Peyer's patch (tissue), 4 donors: ENCODE measurements at regions not wholly inside any gene's neighbourhood (a gene's known extent, or its start where the extent isn't known, plus 50 kb on each side); places are given as distances from the start of the nearest gene placed in this dataset.

Experiments used
- DNase-seq, 3 donors: peaks; one replicate each; pipeline ENCODE4 v3.0.0-alpha.2; 2017 to 2019
- H3K27ac ChIP-seq, 4 donors: fragments of 200-600 bp; sonication (generic); one replicate each; pipeline ENCODE4 v1.5.1; 2016 to 2019
- H3K27me3 ChIP-seq, 2 donors: fragments of 200-600 bp; sonication (generic); one replicate each; pipeline ENCODE4 v1.5.1; 2019
- H3K36me3 ChIP-seq, 3 donors: fragments of 200-600 bp; sonication (generic); one replicate each; pipeline ENCODE4 v1.5.1; 2016 to 2019
- H3K4me1 ChIP-seq, 4 donors: fragments of 200-600 bp; sonication (generic); one replicate each; pipeline ENCODE4 v1.5.1; 2016 to 2019
- H3K4me3 ChIP-seq, 4 donors: fragments of 200-600 bp; sonication (generic); 1 replicate in 3 of 4; 2 replicates in 1 of 4; pipeline ENCODE4 v1.5.1; 2016 to 2019; ENCODE audit warnings: mild to moderate bottlenecking in 1 of 4
- H3K9me3 ChIP-seq, 4 donors: fragments of 200-600 bp; sonication (generic); one replicate each; pipeline ENCODE4 v1.5.1; 2016 to 2019; ENCODE audit warnings: mild to moderate bottlenecking in 1 of 4
- CTCF ChIP-seq, 6 experiments: fragments of 450-650 bp in 4 of 6; fragments of 200-600 bp in 2 of 6; sonication (generic) in 1 of 6; IDR thresholded peaks; one replicate each; pipeline ENCODE4 v1.5.1; 2017 to 2019; ENCODE audit warnings: antibody characterized with exemption in 6 of 6, mild to moderate bottlenecking in 3 of 6, moderate library complexity in 1 of 6
- POLR2A ChIP-seq, 2 donors: fragments of 450-650 bp; IDR thresholded peaks; one replicate each; pipeline ENCODE4 v1.5.1; 2017; ENCODE audit warnings: antibody characterized with exemption in 2 of 2, mild to moderate bottlenecking in 2 of 2, moderate library complexity in 2 of 2

DNA sequence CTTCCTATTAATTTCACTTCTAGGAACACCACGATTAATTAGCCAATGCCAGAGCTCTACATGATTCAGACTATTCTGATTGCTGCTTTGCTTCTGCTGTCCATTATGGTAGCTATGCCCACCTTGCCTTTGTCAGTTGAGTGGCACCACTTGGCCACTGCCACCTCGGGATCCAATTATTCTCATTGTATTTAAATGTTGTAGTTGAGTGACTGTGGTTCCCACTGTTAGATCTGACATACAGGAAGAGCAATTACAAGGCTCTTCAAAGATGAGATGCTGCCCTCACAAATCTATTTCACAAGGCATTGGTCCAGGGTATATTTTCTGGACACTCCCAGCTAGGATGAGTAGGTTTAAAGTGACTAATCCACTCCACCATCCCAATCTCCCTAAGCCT, 864.5 kb upstream of the EDIL3 start:
- TF ChIP-seq CTCF (IDR thresholded peaks at IDR 0.05) (no peak), POLR2A (IDR thresholded peaks at IDR 0.05) (no peak)
- Histone ChIP-seq H3K36me3 (no peaks in the 10 kb centered on the region), H3K27me3 (no peaks in the 10 kb centered on the region), H3K9me3 (peaks cover 0 to 3% (median 0%) of the 10 kb centered on the region in 4 donors), H3K27ac (no peak overlapping the region), H3K4me3 (no peak overlapping the region), H3K4me1 (no peaks in the 10 kb centered on the region)
- DNase-seq, result no peak

GRCh38 chr5:85263125-85263524, 878.4 kb upstream of the EDIL3 start:
- DNase-seq, result no peak
- no peaks in the 10 kb centered on the region for H3K9me3 ChIP-seq
- no peaks in the 10 kb centered on the region for H3K36me3 ChIP-seq
- H3K4me1 ChIP-seq, result no peaks in the 10 kb centered on the region
- TF ChIP-seq POLR2A (IDR thresholded peaks at IDR 0.05), result no peak
- no peak for TF ChIP-seq CTCF (IDR thresholded peaks at IDR 0.05)
- no peak overlapping the region for H3K27ac ChIP-seq
- H3K4me3 ChIP-seq, result no peak overlapping the region
- no peaks in the 10 kb centered on the region for H3K27me3 ChIP-seq

DNA sequence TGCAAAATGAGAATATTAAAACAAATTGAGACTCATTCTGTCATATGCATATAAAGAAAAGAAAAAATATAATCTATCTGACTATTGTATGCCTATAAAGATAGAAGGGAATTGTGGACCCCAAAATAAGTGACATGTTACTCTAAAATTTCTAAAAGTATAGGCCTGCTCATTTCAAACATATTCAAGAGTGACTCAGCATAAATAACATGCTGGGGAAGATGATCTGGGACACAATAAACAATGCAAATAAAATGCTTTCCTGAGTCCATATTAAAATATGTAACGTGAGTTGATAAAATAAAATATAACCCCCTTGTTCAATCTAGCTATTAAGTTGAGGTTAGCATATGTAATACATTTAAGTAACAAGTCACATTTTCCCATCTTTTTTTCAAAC, 882.0 kb upstream of the EDIL3 start:
- no peak for DNase-seq
- Histone ChIP-seq H3K36me3 (no peaks in the 10 kb centered on the region), H3K4me3 (no peak overlapping the region), H3K27me3 (no peaks in the 10 kb centered on the region), H3K4me1 (no peaks in the 10 kb centered on the region), H3K27ac (no peak overlapping the region), H3K9me3 (no peaks in the 10 kb centered on the region)
- no peak for TF ChIP-seq POLR2A (IDR thresholded peaks at IDR 0.05)
- TF ChIP-seq CTCF (IDR thresholded peaks at IDR 0.05), result no peak

DNA sequence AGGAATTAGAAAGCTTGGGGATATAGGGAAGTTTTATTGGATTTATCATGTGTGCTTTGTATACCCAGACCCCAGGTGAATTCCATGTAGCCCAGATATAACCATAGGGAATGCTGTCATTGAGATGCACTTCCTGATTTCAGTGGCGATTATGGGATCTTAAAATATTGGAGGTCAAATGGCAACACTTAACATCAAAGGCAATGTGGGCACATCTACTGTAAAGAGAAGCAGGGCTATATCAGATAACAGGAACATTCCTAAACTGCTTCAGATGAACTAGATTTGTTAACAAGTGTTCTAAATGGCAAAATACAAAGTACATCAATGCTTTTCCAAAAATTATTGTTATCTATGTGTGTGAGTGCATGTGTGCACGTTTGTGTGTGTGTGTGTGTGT, 883.5 kb upstream of the EDIL3 start:
- Histone ChIP-seq H3K36me3 (no peaks in the 10 kb centered on the region), H3K9me3 (no peaks in the 10 kb centered on the region), H3K4me3 (no peak overlapping the region), H3K27me3 (no peaks in the 10 kb centered on the region), H3K27ac (no peak overlapping the region), H3K4me1 (no peaks in the 10 kb centered on the region)
- TF ChIP-seq POLR2A (IDR thresholded peaks at IDR 0.05) (no peak), CTCF (IDR thresholded peaks at IDR 0.05) (no peak)
- no peak for DNase-seq

DNA sequence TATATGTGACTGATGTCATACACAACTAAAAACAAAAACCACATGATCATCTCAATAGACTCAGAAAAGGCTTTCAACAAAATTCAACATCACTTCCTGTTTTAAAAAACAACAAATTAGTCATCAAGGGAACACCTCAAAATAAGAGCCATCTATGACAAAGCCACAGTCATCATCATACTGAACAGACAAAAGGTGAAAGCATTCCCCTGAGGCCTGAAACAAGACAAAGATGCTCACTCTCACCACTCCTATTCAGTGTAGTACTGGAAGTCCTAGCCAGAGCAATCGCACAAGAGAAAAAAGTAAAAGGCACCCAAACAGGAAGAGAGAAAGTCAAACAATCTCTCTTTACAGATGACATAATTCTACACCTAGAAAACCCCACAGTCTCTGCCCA, 893.5 kb upstream of the EDIL3 start:
- TF ChIP-seq CTCF (IDR thresholded peaks at IDR 0.05) (no peak), POLR2A (IDR thresholded peaks at IDR 0.05) (no peak)
- Histone ChIP-seq H3K27ac (no peak overlapping the region), H3K9me3 (no peaks in the 10 kb centered on the region), H3K27me3 (no peaks in the 10 kb centered on the region), H3K4me3 (no peak overlapping the region), H3K4me1 (no peaks in the 10 kb centered on the region), H3K36me3 (no peaks in the 10 kb centered on the region)
- no peak for DNase-seq

DNA sequence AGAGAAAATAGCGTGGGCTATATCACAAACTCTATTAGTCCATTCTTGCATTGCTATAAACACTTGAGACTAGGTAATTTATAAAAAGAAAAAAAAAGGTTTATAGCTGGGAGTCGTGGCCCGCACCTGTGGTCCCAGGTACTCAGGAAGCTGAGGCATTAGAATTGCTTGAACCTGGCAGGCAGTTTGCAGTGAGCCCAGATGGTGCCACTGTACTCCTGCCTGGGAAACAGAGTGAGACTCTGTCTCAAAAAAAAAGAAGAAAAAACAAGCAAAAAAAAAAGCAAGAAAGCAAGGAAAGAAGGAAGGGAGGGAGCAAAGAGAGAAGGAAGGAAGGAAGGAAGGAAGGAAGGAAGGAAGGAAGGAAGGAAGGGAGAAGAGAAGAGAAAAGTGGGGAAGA, 904.2 kb upstream of the EDIL3 start:
- DNase-seq, result no peak
- H3K36me3 ChIP-seq, result no peaks in the 10 kb centered on the region
- TF ChIP-seq CTCF (IDR thresholded peaks at IDR 0.05) (no peak), POLR2A (IDR thresholded peaks at IDR 0.05) (no peak)

More for the DNA sequence above, 904.2 kb upstream of the EDIL3 start:
- Histone ChIP-seq H3K4me3 (no peak overlapping the region), H3K9me3 (no peaks in the 10 kb centered on the region), H3K27me3 (no peaks in the 10 kb centered on the region), H3K27ac (no peak overlapping the region), H3K4me1 (no peaks in the 10 kb centered on the region)
